Epidermal melanocyte (primary cell): ENCODE measurements at regions not wholly inside any gene's neighbourhood (a gene's known extent, or its start where the extent isn't known, plus 50 kb on each side); places are given as distances from the start of the nearest gene placed in this dataset.
"Not testable (repeated sequence)": the region's sequence is repeated elsewhere in the genome, so short reads cannot be mapped to it uniquely, and the experiment has no call there.

Source experiments
- DNase-seq: peaks from one replicate; pipeline ENCODE4 v3.0.0; 2011; ENCODE audit warnings: low spot score; ENCODE audit not compliant: insufficient read length

- DNase-seq: no peak
Observed at GRCh38 chr21:23930565-23930964, 1676.7 kb downstream of the MRPL39 start.

GRCh38 chr21:23926430-23926829 is 1680.9 kb downstream of the MRPL39 start:
- not testable (repeated sequence) for DNase-seq

- no peak for DNase-seq
Observed at GRCh38 chr21:23921670-23922418, 1685.4 kb downstream of the MRPL39 start.

GRCh38 chr21:23900727-23901126 is 1706.6 kb downstream of the MRPL39 start:
- DNase-seq: no peak

- DNase-seq: no peak
Observed at GRCh38 chr21:23899561-23899960, 1707.7 kb downstream of the MRPL39 start.

GRCh38 chr21:23890652-23891051 is 1716.6 kb downstream of the MRPL39 start:
- no peak for DNase-seq

- DNase-seq: no peak
Observed at GRCh38 chr21:23887725-23888306, 1719.5 kb downstream of the MRPL39 start.

GRCh38 chr21:23886828-23887724 is 1720.2 kb downstream of the MRPL39 start:
- no peak for DNase-seq

GRCh38 chr21:23881783-23882182 is 1725.5 kb downstream of the MRPL39 start:
- DNase-seq: no peak

- DNase-seq: no peak
Observed at GRCh38 chr21:23876925-23877558, 1730.2 kb downstream of the MRPL39 start.

- DNase-seq: no peak
Observed at GRCh38 chr21:23874271-23874670, 1733.0 kb downstream of the MRPL39 start.

GRCh38 chr21:23861911-23862504 is 1745.3 kb downstream of the MRPL39 start:
- no peak for DNase-seq

- DNase-seq: no peak
Observed at GRCh38 chr21:23858878-23859277, 1748.4 kb downstream of the MRPL39 start.

- DNase-seq: no peak
Observed at GRCh38 chr21:23853796-23854379, 1753.4 kb downstream of the MRPL39 start.

GRCh38 chr21:23837564-23837963 is 1769.7 kb downstream of the MRPL39 start:
- no peak for DNase-seq

GRCh38 chr21:23822760-23823159 is 1784.5 kb downstream of the MRPL39 start:
- no peak for DNase-seq

GRCh38 chr21:23817337-23817736 is 1789.9 kb downstream of the MRPL39 start:
- no peak for DNase-seq

- DNase-seq: no peak
Observed at GRCh38 chr21:23812485-23812884, 1794.8 kb downstream of the MRPL39 start.

- no peak for DNase-seq
Observed at GRCh38 chr21:23811805-23812204, 1795.5 kb downstream of the MRPL39 start.

- DNase-seq: no peak
Observed at GRCh38 chr21:23809573-23809972, 1797.7 kb downstream of the MRPL39 start.
